ENCODE measurements at regions not wholly inside any gene's neighbourhood (a gene's known extent, or its start where the extent isn't known, plus 50 kb on each side); places are given as distances from the start of the nearest gene placed in this dataset.

DNA sequence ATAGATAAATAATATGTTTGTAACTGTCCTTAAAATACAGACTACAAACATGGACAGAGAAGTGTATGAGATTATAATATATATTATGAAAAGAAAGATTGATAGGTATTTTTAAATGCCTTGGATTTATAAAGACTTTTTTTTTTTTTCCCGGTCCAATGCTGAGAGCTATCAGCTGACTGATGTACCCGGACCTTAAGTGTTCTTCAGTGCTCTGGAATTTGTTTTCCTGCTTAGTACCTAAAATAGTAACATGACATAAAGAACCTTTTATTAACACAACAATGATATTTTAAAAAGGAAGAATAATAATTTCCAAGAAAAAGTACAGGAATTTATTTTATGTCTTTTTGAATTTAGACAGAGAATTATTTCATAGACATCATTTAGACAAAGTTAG is 795.5 kb upstream of the PCDH9 start:
- no peak for DNase-seq (ENCODE audit: low read depth)
- TF ChIP-seq, protein P1, sequence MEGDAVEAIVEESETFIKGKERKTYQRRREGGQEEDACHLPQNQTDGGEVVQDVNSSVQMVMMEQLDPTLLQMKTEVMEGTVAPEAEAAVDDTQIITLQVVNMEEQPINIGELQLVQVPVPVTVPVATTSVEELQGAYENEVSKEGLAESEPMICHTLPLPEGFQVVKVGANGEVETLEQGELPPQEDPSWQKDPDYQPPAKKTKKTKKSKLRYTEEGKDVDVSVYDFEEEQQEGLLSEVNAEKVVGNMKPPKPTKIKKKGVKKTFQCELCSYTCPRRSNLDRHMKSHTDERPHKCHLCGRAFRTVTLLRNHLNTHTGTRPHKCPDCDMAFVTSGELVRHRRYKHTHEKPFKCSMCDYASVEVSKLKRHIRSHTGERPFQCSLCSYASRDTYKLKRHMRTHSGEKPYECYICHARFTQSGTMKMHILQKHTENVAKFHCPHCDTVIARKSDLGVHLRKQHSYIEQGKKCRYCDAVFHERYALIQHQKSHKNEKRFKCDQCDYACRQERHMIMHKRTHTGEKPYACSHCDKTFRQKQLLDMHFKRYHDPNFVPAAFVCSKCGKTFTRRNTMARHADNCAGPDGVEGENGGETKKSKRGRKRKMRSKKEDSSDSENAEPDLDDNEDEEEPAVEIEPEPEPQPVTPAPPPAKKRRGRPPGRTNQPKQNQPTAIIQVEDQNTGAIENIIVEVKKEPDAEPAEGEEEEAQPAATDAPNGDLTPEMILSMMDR (IDR thresholded peaks at IDR 0.05; ENCODE audit: low read depth, low read length, missing control alignments) = no peak
- no peak overlapping the region for H3K4me3 ChIP-seq (ENCODE audit: low read depth, low read length)

DNA sequence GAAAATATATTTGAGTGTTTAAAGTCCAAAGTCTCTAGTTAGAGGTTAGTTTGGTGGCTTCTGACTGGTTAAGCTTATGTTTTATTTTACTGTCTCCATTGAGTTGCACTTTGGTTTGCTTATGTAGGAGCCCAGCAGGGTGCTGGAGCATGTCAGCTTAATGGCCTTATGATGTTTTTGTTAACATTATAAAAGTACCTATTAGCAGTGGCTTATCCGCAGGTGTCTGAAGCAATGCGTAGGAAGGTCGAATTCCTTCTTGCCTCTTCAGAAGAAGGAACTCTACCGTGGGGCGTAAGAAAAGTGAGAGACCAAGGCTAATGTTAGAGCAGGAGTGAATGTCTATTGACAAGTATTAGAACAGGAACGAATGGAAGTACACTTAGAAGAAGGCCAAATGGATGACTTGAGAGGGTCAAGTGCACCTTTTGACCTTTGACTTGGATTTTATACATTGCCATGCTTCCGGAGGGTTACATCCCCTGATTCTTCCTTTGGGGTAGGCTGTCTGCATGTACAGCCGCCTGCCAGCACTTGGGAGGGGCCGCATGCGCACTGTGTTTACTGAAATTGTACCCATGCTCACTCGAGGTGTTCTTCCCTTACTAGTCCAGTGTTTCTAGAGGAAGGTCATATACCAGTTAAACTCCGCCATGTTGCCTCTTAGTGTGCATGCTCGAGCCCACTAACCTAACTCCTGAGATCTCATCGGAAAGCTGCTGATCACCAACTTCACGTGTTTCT is 793.9 kb upstream of the PCDH9 start:
- no peak for DNase-seq (ENCODE audit: low read depth)
- H3K4me3 ChIP-seq (ENCODE audit: low read depth, low read length) = no peak overlapping the region
- TF ChIP-seq, protein P1 (IDR thresholded peaks at IDR 0.05; ENCODE audit: low read depth, low read length, missing control alignments) = no peak

DNA sequence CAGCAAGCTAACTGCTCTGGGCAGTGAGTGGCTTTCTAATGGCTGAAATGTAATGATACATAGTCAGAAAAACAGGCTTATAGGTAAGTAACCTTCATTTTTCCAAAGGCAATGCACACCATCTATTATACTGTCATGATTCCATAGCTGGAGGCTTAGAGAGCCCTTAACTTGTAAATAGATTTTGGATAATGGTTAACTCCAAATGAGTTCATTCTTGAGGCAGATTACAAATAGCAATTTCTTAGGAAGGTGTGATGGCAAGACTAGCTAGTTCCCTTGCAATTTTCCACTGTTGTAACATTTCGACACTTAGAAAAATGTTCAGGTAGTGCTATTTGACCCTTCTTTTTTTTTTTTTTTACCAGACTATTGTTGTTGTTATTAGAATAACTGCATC is 789.8 kb upstream of the PCDH9 start:
- no peak for DNase-seq (ENCODE audit: low read depth)
- H3K4me3 ChIP-seq (ENCODE audit: low read depth, low read length) = no peak overlapping the region
- TF ChIP-seq, protein P1 (IDR thresholded peaks at IDR 0.05; ENCODE audit: low read depth, low read length, missing control alignments) = no peak

DNA sequence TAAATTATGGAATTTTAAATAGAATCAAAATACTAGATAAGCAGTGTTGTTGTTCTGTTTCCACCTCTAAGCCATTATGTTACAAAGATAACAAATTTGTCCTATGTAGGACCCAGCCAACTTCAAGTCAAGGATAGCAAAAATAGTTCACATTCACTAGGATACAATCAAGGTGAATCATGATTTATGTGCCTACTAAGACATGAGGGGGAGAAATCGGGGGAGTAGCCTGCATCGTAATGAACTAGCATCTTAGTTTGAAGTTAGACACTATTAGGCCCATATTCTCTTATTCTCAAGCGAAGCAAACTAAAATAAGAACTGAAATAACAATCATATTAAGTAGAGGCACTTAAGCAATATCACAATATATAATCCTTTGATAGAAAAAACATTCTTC is 779.4 kb upstream of the PCDH9 start:
- no peak for DNase-seq (ENCODE audit: low read depth)

DNA sequence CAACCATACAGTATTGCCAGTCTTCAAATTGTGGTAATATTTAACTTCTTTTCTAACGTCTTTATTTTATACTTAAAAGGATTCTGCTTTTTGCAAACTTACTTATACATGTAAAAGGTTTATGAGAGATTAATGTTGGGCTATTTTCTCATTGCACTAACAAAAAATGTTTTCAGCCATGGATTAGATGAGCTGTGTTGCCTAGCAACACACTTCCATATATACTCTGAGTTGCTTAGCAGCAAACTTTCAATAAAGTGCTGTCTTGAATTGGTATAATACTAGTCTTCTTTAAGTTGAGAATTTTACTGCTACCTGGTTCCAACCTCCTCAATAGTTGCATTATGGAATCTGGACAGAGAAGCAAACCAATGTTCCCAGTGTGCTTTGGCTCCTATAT is 777.4 kb upstream of the PCDH9 start:
- H3K4me3 ChIP-seq (ENCODE audit: low read depth, low read length) = no peak overlapping the region
- no peak for DNase-seq (ENCODE audit: low read depth)
- TF ChIP-seq, protein P1 (IDR thresholded peaks at IDR 0.05; ENCODE audit: low read depth, low read length, missing control alignments) = no peak

More for the DNA sequence above, 779.4 kb upstream of the PCDH9 start:
- TF ChIP-seq, protein P1 (IDR thresholded peaks at IDR 0.05; ENCODE audit: low read depth, low read length, missing control alignments) = no peak
- H3K4me3 ChIP-seq (ENCODE audit: low read depth, low read length) = no peak overlapping the region

DNA sequence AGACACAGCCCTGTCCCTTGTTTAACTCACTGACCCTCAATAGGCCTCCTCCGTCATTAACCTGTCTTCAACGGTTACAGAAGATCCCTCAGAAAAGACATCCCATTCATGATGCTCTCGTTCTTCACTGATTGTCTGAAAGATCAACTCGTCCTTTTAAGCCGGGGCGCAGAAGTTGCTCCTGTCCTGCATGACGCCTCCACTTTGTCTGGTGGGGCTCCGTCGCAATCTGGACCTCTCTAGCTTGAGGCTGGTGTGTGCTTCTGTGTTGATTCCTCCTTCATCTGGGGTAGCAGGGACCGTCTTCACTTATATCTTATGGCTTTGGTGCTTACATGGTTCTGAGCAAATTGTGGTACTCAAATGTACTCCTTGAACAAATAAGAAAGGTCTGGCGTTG is 766.0 kb upstream of the PCDH9 start:
- TF ChIP-seq, protein P1 (IDR thresholded peaks at IDR 0.05; ENCODE audit: low read depth, low read length, missing control alignments) = no peak
- DNase-seq (ENCODE audit: low read depth) = no peak
- H3K4me3 ChIP-seq (ENCODE audit: low read depth, low read length) = no peak overlapping the region

DNA sequence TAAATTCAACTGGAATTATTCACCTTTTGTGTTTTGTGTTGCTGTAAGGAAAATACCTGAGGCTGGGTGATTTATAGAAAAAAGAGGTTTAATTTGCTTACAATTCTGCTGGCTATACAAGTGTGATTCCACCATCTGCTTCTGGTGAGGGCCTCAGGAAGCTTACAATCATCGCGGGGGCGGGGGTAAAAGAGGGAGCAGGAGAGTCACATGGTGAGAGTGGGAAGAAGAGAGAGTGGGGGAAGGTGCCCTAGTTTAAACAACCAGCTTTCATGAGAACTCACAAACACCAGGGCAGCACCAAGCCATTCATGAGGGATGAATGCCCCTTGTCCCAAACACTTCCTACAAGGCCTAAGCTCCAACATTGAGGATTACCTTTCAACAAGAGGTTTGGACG is 760.7 kb upstream of the PCDH9 start:
- TF ChIP-seq, protein P1 (IDR thresholded peaks at IDR 0.05; ENCODE audit: low read depth, low read length, missing control alignments) = no peak

More for the DNA sequence above, 760.7 kb upstream of the PCDH9 start:
- DNase-seq (ENCODE audit: low read depth) = no peak
- H3K4me3 ChIP-seq (ENCODE audit: low read depth, low read length) = no peak overlapping the region

All from GM12864 (cell line).